Activated T-helper 1 cell treated with anti-CD3 and anti-CD28 coated beads, Interleukin-2, amount 50 U/mL, for 16 hours (primary cell): ENCODE measurements at regions not wholly inside any gene's neighbourhood (a gene's known extent, or its start where the extent isn't known, plus 50 kb on each side); places are given as distances from the start of the nearest gene placed in this dataset.

Experiments
- DNase-seq, 2 donors: peaks; one replicate each; pipeline ENCODE4 v3.0.0-alpha.2; 2020; ENCODE audit warnings: low read depth in 1 of 2, low spot score in 1 of 2

GRCh38 chr4:182113779-182114178, 129.4 kb upstream of the TENM3 start:
- no peak for DNase-seq

GRCh38 chr4:182124359-182124758, 118.8 kb upstream of the TENM3 start:
- no peak for DNase-seq

- DNase-seq: no peak
These were observed 117.1 kb upstream of the TENM3 start for GRCh38 chr4:182126096-182126495.

- no peak for DNase-seq
These were observed 116.6 kb upstream of the TENM3 start for GRCh38 chr4:182126603-182127002.

- DNase-seq: no peak
These were observed 110.2 kb upstream of the TENM3 start for GRCh38 chr4:182133033-182133432.

- no peak for DNase-seq
These were observed 108.9 kb upstream of the TENM3 start for GRCh38 chr4:182134261-182134660.

- DNase-seq: no peak
These were observed 107.0 kb upstream of the TENM3 start for GRCh38 chr4:182136201-182136600.

GRCh38 chr4:182137343-182137742, 105.9 kb upstream of the TENM3 start:
- no peak for DNase-seq

GRCh38 chr4:182139491-182139890, 103.7 kb upstream of the TENM3 start:
- no peak for DNase-seq

- DNase-seq: no peak
These were observed 102.7 kb upstream of the TENM3 start for GRCh38 chr4:182140547-182140946.

- no peak for DNase-seq
These were observed 102.1 kb upstream of the TENM3 start for GRCh38 chr4:182141061-182141460.

GRCh38 chr4:182142176-182143085, 100.8 kb upstream of the TENM3 start:
- no peak for DNase-seq

- no peak for DNase-seq
These were observed 99.9 kb upstream of the TENM3 start for GRCh38 chr4:182143086-182143821.

- DNase-seq: no peak
These were observed 99.2 kb upstream of the TENM3 start for GRCh38 chr4:182143822-182144625.

GRCh38 chr4:182144626-182145333, 98.4 kb upstream of the TENM3 start:
- DNase-seq: no peak

GRCh38 chr4:182145334-182145905, 97.8 kb upstream of the TENM3 start:
- DNase-seq: no peak

- no peak for DNase-seq
These were observed 95.8 kb upstream of the TENM3 start for GRCh38 chr4:182147391-182147790.

- no peak for DNase-seq
These were observed 92.6 kb upstream of the TENM3 start for GRCh38 chr4:182150645-182151044.

GRCh38 chr4:182155806-182156205, 87.4 kb upstream of the TENM3 start:
- DNase-seq: no peak

GRCh38 chr4:182163180-182163579, 80.0 kb upstream of the TENM3 start:
- DNase-seq: no peak

- DNase-seq: no peak
These were observed 73.6 kb upstream of the TENM3 start for GRCh38 chr4:182169572-182169971.
